HG03457 (cell line): ENCODE measurements at regions not wholly inside any gene's neighbourhood (a gene's known extent, or its start where the extent isn't known, plus 50 kb on each side); places are given as distances from the start of the nearest gene placed in this dataset.

Source experiments
- ATAC-seq: cut with Tn5 transposase; IDR thresholded peaks from one replicate; pipeline ENCODE4 v1.9.1; 2021; ENCODE audit warnings: moderate number of reproducible peaks; ENCODE audit not compliant: unreplicated experiment

GRCh38 chr4:137468836-137469235 is 63.5 kb downstream of the PCDH18 start:
- no peak for ATAC-seq

- no peak for ATAC-seq
These were observed 64.8 kb downstream of the PCDH18 start for GRCh38 chr4:137467537-137467936.

DNA sequence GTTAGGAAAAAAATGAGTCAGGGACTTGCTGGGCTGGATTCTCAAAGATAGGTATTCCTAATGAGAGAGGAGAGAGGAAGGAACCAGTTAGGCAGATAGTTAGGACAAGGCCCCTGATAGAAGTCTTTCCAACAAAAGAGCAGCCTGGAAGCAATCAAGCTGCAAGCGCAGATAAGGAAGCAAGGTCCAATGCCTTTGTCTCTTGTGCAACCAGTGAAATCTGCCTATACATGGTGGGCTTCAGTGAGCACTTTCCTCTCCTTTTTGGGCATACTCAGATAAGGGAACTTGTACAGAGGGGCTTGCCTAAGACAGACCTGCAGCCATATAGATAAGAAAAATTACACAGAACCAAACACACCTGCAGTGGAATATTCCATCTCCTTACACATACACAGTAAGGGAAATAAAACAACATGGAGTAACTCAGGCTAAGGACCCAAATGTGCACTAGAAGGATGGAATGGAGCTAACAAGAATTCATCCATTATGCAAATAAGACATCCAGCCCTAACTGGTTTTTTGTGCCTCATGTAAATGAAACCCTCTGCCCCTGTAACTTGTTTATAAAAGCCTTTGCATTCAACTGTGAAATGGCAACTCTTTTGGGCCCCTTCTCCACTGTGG is 68.8 kb downstream of the PCDH18 start:
- no peak for ATAC-seq

GRCh38 chr4:137455647-137456321 is 76.5 kb downstream of the PCDH18 start:
- ATAC-seq = no peak

GRCh38 chr4:137454767-137455166 is 77.5 kb downstream of the PCDH18 start:
- ATAC-seq = no peak

DNA sequence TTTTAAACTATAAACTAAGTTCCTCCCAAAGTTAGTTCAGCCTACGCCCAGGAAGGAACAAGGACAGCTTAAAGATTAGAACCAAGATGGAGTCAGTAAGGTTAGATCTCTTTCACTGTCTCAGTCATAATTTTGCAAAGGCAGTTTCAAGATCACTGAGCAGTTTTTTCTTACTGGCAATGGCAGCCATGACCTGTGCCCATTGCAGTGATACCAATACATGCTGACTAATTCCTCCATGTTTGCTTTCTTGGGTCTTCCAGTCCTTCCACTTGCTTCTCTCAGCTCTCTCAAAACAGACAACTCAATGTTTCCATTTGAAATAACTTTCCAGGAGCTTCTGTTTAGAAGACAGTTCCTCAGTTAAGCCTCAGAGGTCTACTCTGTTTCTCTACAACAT is 79.5 kb downstream of the PCDH18 start:
- no peak for ATAC-seq

GRCh38 chr4:137451172-137451825 is 81.0 kb downstream of the PCDH18 start:
- no peak for ATAC-seq

DNA sequence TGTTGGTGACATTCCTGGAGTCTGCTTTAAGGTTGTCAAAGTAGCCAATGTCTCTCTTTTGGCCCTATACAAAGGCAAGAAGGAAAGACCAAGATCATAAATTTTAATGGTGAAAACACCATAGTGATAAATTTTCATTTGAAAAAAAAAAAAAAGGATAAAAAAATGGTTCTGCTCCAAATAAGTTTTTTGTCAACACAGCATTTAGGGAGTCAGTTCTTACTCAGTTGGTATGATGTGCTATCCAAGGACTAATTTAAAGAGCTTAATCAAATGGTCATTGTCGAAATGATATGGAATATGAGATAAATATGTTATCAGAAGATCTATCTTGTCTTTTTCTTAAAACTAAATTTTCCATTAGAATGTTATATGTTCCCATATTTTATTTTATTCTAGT is 83.9 kb downstream of the PCDH18 start:
- ATAC-seq = no peak

- no peak for ATAC-seq
These were observed 86.2 kb downstream of the PCDH18 start for GRCh38 chr4:137446071-137446470.

DNA sequence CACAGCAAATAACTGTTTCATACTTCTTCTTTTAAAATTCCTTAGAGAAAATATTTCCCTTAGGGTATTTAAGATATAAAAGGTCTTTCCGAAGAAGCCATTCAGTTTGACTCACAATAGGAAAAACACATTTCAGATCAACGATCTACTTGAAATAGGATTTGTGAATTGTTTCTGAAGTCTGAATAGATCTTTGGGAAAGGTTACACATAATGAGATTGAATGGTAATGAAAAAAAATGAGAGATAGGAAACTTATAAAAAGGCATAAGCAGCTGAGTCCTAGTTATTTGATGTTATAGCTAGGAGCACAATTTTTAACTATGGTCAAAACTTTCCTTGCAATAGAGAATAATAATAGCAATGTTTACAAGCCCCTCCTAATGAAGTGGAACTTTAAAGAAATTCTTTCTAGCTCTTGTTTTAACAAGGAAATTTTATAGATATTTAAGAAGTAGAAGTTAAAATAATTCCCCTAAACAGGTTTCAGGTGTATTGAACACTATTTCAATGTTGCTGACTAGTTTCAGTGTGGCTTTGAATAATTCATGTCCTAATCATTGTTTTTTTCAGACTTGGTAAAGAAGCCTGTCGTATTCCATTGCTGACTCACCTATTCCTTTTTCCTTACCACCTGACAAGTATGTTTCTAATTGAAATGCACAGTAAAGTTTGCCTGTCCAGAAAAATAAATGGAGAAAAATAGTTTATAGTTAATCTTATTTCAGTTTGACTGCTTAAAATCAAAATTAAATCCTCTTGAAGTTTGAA is 89.1 kb downstream of the PCDH18 start:
- ATAC-seq = no peak

GRCh38 chr4:137432446-137433311 is 99.6 kb downstream of the PCDH18 start:
- no peak for ATAC-seq

- ATAC-seq = no peak
These were observed 102.1 kb downstream of the PCDH18 start for GRCh38 chr4:137430171-137430570.

DNA sequence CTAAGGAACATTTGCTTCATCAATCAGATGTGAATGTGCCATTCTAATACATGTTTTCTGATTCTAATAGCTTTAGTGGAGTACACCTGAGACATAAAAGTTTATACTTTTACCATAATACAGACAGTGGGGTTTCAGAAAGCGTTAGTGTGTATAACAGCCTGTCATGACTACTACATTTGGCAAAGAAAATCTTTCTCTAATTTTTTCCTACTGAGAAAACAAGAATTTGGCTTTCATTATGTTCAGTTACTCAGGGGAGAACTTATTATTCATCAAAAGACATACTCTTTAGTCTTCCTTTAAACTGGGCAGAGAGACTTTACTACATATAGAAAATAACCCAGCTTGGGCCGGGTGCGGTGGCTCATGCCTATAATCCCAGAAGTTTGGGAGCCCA is 104.9 kb downstream of the PCDH18 start:
- no peak for ATAC-seq

GRCh38 chr4:137425281-137425680 is 107.0 kb downstream of the PCDH18 start:
- ATAC-seq = no peak

GRCh38 chr4:137422666-137423065 is 109.6 kb downstream of the PCDH18 start:
- ATAC-seq = no peak

- no peak for ATAC-seq
These were observed 110.5 kb downstream of the PCDH18 start for GRCh38 chr4:137421796-137422195.

DNA sequence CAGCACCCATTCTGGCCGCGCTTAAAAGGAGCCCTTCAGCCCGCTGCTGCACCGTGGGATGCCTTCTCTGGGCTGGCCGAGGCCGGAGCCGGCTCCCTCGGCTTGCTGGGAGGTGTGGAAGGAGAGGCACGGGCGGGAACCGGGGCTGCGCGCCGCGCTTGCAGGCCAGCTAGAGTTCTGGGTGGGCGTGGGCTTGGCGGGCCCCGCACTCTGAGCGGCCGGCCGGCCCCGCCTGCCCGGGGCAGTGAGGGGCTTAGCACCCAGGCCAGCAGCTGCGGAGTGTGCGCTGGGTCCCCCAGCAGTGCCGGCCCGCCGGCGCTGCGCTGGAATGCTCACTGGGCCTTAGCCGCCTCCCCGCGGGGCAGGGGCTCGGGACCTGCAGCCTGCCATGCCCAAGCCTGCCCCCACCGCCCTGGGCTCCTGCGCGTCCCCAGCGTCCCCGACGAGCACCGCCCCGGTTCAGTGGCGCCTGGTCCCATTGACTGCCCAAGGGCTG is 111.3 kb downstream of the PCDH18 start:
- no peak for ATAC-seq

DNA sequence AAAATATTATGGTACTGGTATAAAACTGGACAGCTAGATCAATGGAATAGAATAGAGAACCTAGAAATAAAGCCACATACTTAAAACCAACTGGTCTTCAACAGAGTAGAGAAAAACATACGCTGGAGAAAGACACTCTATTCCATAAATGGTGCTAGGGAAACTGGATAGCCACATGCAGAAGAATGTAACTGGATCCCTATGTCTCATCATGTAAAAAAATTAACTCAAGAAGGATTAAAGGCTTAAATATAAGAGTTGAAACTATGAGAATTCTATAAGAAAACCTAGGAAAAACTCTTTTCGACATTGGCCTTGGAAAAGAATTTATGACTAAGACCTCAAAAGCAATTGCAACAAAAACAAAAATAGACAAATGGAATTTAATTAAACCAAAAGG is 114.6 kb downstream of the PCDH18 start:
- ATAC-seq = no peak

DNA sequence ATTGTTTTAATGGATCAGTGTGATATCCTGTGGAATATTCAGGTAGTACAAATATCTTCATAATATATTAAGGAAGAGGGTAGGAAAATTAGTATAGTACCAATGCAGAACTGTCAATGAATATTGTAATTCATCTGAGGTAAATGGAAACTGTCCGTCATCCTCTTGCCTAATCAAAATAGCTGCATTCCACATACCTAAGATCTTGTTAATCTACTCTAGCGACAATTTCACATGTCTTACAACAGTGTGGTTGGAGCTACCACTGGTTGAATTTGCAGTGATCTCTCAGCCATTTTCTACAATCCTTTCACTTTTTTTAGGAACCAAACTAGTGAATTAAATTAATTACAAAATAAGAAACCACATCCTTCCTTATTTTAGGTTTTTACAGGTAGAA is 117.5 kb downstream of the PCDH18 start:
- ATAC-seq = no peak

GRCh38 chr4:137408527-137409177 is 123.6 kb downstream of the PCDH18 start:
- ATAC-seq = no peak
